ENCODE measurements at regions not wholly inside any gene's neighbourhood (a gene's known extent, or its start where the extent isn't known, plus 50 kb on each side); places are given as distances from the start of the nearest gene placed in this dataset.

- POLR2A ChIA-PET = no interaction called here
- no peaks in the 10 kb centered on the region for H3K36me3 ChIP-seq (ENCODE audit: control insufficient read depth in 2 of 2, insufficient read depth in 1 of 2, low read length in 2 of 2)
Observed at GRCh38 chr13:104382951-104383350, 1316.7 kb upstream of the SLC10A2 start.

GRCh38 chr13:104376588-104376987 lies 1310.4 kb upstream of the SLC10A2 start:
- no peak overlapping the region for H3K4me3 ChIP-seq (ENCODE audit: low read depth, low read length)
- H3K4me1 ChIP-seq (ENCODE audit: control insufficient read depth, insufficient read depth, low read length) = no peaks in the 10 kb centered on the region; the same call in 1 of the 2 replicates
- POLR2A ChIA-PET = no interaction called here
- TF ChIP-seq TRIM28 (IDR thresholded peaks at IDR 0.05; ENCODE audit: borderline replicate concordance, low read length) (no peak), ZNF133 (tag by site-specific recombination; IDR thresholded peaks at IDR 0.05) (no peak)
- no peaks in the 10 kb centered on the region for H3K9me3 ChIP-seq (ENCODE audit: control insufficient read depth, insufficient read depth, low read depth, low read length)
- H3K36me3 ChIP-seq (ENCODE audit: control insufficient read depth in 2 of 2, insufficient read depth in 1 of 2, low read length in 2 of 2) = no peaks in the 10 kb centered on the region
- CTCF ChIA-PET = no interaction called here
- H3K27ac ChIP-seq (ENCODE audit: extremely low read depth, low read depth, low read length) = no peak overlapping the region

More at GRCh38 chr13:104382951-104383350, 1316.7 kb upstream of the SLC10A2 start:
- Histone ChIP-seq H3K4me1 (ENCODE audit: control insufficient read depth, insufficient read depth, low read length) (no peaks in the 10 kb centered on the region), H3K27ac (ENCODE audit: extremely low read depth, low read depth, low read length) (no peak overlapping the region), H3K9me3 (ENCODE audit: control insufficient read depth, insufficient read depth, low read depth, low read length) (no peaks in the 10 kb centered on the region), H3K4me3 (ENCODE audit: low read depth, low read length) (no peak overlapping the region)
- TF ChIP-seq ZNF660 (tag by site-specific recombination; IDR thresholded peaks at IDR 0.05) = no peak
- no peak for TF ChIP-seq PRDM10 (tag by site-specific recombination; IDR thresholded peaks at IDR 0.05)
- TF ChIP-seq EGR2 (tag by site-specific recombination; IDR thresholded peaks at IDR 0.05; ENCODE audit: low read depth) = no peak
- no peak for TF ChIP-seq ZNF585B (tag by site-specific recombination; IDR thresholded peaks at IDR 0.05)
- no peak for TF ChIP-seq ZNF521 (tag by site-specific recombination; IDR thresholded peaks at IDR 0.05)
- no peak for TF ChIP-seq ZNF292 (tag by site-specific recombination; IDR thresholded peaks at IDR 0.05; ENCODE audit: borderline replicate concordance, low read depth)
- TF ChIP-seq ZBTB8A (tag by site-specific recombination; IDR thresholded peaks at IDR 0.05) = no peak
- CTCF ChIA-PET = no interaction called here

- Histone ChIP-seq H3K4me3 (ENCODE audit: low read depth, low read length) (no peak overlapping the region), H3K9me3 (ENCODE audit: control insufficient read depth, insufficient read depth, low read depth, low read length) (no peaks in the 10 kb centered on the region), H3K4me1 (ENCODE audit: control insufficient read depth, insufficient read depth, low read length) (no peaks in the 10 kb centered on the region; the same call in 1 of the 2 replicates), H3K36me3 (ENCODE audit: control insufficient read depth in 2 of 2, insufficient read depth in 1 of 2, low read length in 2 of 2) (no peaks in the 10 kb centered on the region), H3K27ac (ENCODE audit: extremely low read depth, low read depth, low read length) (no peak overlapping the region)
- TF ChIP-seq ZFHX2 (tag by site-specific recombination; conservative IDR thresholded peaks at IDR 0.05) (no peak), ZNF341 (tag by site-specific recombination; IDR thresholded peaks at IDR 0.05; ENCODE audit: low read depth) (no peak), HOXD13 (CRISPR knock-in tag; IDR thresholded peaks at IDR 0.05; ENCODE audit: borderline replicate concordance) (no peak), ZNF626 (tag by site-specific recombination; IDR thresholded peaks at IDR 0.05) (no peak), ZNF610 (tag by site-specific recombination; IDR thresholded peaks at IDR 0.05; ENCODE audit: borderline replicate concordance) (no peak), OVOL3 (tag by site-specific recombination; IDR thresholded peaks at IDR 0.05) (no peak), ZBTB20 (tag by site-specific recombination; IDR thresholded peaks at IDR 0.05) (no peak), ZNF785 (tag by site-specific recombination; IDR thresholded peaks at IDR 0.05) (no peak), ZNF394 (tag by site-specific recombination; IDR thresholded peaks at IDR 0.05; ENCODE audit: borderline replicate concordance) (no peak), PBX3 (CRISPR knock-in tag; IDR thresholded peaks at IDR 0.05) (no peak), ZNF37A (tag by site-specific recombination; IDR thresholded peaks at IDR 0.05) (no peak)
- POLR2A ChIA-PET = no interaction called here
- CTCF ChIA-PET = no interaction called here
Observed at GRCh38 chr13:104375614-104376013, 1309.4 kb upstream of the SLC10A2 start.
